ENCODE measurements at regions not wholly inside any gene's neighbourhood (a gene's known extent, or its start where the extent isn't known, plus 50 kb on each side); places are given as distances from the start of the nearest gene placed in this dataset.

DNA sequence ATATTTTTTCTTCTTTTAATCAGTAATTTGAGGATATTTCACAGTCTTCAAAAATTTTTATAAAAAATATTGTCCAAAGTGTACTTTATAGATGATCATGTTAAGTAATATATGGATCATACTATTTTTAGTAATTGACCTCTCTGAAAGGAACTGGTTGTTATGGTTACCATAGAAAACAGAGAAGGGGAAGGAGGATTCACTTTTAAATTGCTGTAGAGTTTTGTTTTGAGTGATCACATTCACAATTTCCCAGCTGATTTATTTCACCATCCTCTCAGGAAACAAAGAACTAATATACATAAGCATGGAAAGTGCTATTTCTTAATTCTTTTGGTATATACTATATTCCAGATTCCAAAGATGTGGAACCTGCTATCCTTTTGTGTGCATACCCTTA is 56.5 kb upstream of the NREP start:
- TF ChIP-seq, protein P1, sequence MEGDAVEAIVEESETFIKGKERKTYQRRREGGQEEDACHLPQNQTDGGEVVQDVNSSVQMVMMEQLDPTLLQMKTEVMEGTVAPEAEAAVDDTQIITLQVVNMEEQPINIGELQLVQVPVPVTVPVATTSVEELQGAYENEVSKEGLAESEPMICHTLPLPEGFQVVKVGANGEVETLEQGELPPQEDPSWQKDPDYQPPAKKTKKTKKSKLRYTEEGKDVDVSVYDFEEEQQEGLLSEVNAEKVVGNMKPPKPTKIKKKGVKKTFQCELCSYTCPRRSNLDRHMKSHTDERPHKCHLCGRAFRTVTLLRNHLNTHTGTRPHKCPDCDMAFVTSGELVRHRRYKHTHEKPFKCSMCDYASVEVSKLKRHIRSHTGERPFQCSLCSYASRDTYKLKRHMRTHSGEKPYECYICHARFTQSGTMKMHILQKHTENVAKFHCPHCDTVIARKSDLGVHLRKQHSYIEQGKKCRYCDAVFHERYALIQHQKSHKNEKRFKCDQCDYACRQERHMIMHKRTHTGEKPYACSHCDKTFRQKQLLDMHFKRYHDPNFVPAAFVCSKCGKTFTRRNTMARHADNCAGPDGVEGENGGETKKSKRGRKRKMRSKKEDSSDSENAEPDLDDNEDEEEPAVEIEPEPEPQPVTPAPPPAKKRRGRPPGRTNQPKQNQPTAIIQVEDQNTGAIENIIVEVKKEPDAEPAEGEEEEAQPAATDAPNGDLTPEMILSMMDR (IDR thresholded peaks at IDR 0.05) = no peak
- TF ChIP-seq POLR2AphosphoS5 (IDR thresholded peaks at IDR 0.05) (no peak), POLR2A (IDR thresholded peaks at IDR 0.05) (no peak), EP300 (IDR thresholded peaks at IDR 0.05; ENCODE audit: low read depth) (no peak)
